Stimulated activated naive CD8-positive, alpha-beta T cell treated with anti-CD3 and anti-CD28 coated beads, Interleukin-15, Interleukin-2, amounts not matched to agents 100 ng/mL and 50 ng/mL, for 24 hours (primary cell): ENCODE measurements at regions not wholly inside any gene's neighbourhood (a gene's known extent, or its start where the extent isn't known, plus 50 kb on each side); places are given as distances from the start of the nearest gene placed in this dataset.

Experiments used
- H3K27ac Mint-ChIP-seq: one replicate; pipeline ENCODE4 v1.8.0; 2021; ENCODE audit warnings: mild to moderate bottlenecking, mixed read lengths
- H3K27me3 Mint-ChIP-seq: one replicate; pipeline ENCODE4 v1.8.0; 2021; ENCODE audit warnings: mixed read lengths
- H3K36me3 Mint-ChIP-seq: one replicate; pipeline ENCODE4 v1.8.0; 2021; ENCODE audit warnings: low read depth, mixed read lengths
- H3K4me1 Mint-ChIP-seq: one replicate; pipeline ENCODE4 v1.8.0; 2021; ENCODE audit warnings: low read depth, mixed read lengths
- H3K4me3 Mint-ChIP-seq: one replicate; pipeline ENCODE4 v1.8.0; 2021; ENCODE audit warnings: mild to moderate bottlenecking, mixed read lengths
- H3K9me3 Mint-ChIP-seq: one replicate; pipeline ENCODE4 v1.8.0; 2021; ENCODE audit warnings: mixed read lengths

GRCh38 chr11:129307162-129307561 lies 68.5 kb upstream of the BARX2 start:
- H3K36me3 Mint-ChIP-seq = no peaks in the 10 kb centered on the region
- H3K27me3 Mint-ChIP-seq = no peaks in the 10 kb centered on the region
- no peaks in the 10 kb centered on the region for H3K9me3 Mint-ChIP-seq
- H3K4me3 Mint-ChIP-seq = no peak overlapping the region
- no peak overlapping the region for H3K27ac Mint-ChIP-seq
- no peaks in the 10 kb centered on the region for H3K4me1 Mint-ChIP-seq

GRCh38 chr11:129302386-129303101 lies 73.1 kb upstream of the BARX2 start:
- no peaks in the 10 kb centered on the region for H3K9me3 Mint-ChIP-seq
- no peaks in the 10 kb centered on the region for H3K36me3 Mint-ChIP-seq
- H3K27ac Mint-ChIP-seq = no peak overlapping the region
- peaks cover 12% of the 10 kb centered on the region for H3K27me3 Mint-ChIP-seq
- no peak overlapping the region for H3K4me3 Mint-ChIP-seq
- peaks cover 6% of the 10 kb centered on the region for H3K4me1 Mint-ChIP-seq

DNA sequence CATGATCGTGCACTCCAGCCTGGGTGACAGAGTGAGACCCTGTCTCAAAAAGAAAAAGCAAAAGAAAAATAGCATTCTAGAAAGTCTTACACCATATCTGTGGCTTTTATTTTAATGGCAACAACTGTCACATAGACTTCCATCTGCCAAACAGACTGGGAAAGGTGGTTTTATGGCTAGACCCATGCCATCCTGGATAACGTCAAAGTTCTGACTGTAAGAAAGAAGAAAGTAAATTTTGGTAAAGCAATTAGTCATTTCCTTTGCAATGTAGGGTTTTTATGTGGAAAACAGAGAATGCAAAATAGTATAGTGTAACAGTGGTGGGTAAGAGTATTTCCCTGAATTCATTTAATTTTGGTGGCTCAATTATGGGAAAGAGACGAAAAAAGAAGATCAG lies 75.5 kb upstream of the BARX2 start:
- Mint-ChIP-seq H3K4me1 (peaks cover 17% of the 10 kb centered on the region), H3K36me3 (no peaks in the 10 kb centered on the region), H3K27me3 (peaks cover 15% of the 10 kb centered on the region), H3K4me3 (no peak overlapping the region), H3K27ac (no peak overlapping the region), H3K9me3 (no peaks in the 10 kb centered on the region)

- Mint-ChIP-seq H3K27ac (no peak overlapping the region), H3K4me1 (peaks cover 17% of the 10 kb centered on the region), H3K4me3 (no peak overlapping the region), H3K9me3 (no peaks in the 10 kb centered on the region), H3K27me3 (peaks cover 15% of the 10 kb centered on the region), H3K36me3 (no peaks in the 10 kb centered on the region)
Measured at GRCh38 chr11:129298988-129299387, 76.7 kb upstream of the BARX2 start.

GRCh38 chr11:129295746-129296145 lies 79.9 kb upstream of the BARX2 start:
- H3K36me3 Mint-ChIP-seq = no peaks in the 10 kb centered on the region
- H3K27ac Mint-ChIP-seq = peak overlapping the region; percentile 6
- peaks cover 19% of the 10 kb centered on the region for H3K27me3 Mint-ChIP-seq
- no peaks in the 10 kb centered on the region for H3K9me3 Mint-ChIP-seq
- peaks cover 17% of the 10 kb centered on the region for H3K4me1 Mint-ChIP-seq
- H3K4me3 Mint-ChIP-seq = no peak overlapping the region

GRCh38 chr11:129292771-129293170 lies 82.9 kb upstream of the BARX2 start:
- H3K4me1 Mint-ChIP-seq = peaks cover 10% of the 10 kb centered on the region
- no peak overlapping the region for H3K4me3 Mint-ChIP-seq
- no peaks in the 10 kb centered on the region for H3K36me3 Mint-ChIP-seq
- H3K27me3 Mint-ChIP-seq = peaks cover 31% of the 10 kb centered on the region
- H3K27ac Mint-ChIP-seq = no peak overlapping the region
- no peaks in the 10 kb centered on the region for H3K9me3 Mint-ChIP-seq

DNA sequence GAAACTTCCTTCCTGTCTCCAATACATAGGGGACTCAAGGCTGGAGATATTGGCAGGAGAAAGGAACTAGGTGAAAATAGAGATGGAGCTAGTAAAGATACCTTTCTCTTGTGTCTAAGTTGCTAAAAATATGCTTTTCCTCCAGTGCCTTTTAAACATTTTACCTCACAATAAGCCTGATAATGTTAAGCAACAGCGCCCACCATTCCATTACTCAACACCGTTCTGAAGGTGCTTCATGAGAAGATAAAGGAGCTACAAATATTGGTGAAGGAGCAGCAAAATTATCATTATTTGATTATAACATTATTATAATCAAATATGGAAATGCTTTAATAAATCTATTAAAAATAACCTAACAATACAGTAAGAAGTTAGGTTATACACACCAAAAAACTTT lies 83.6 kb upstream of the BARX2 start:
- Mint-ChIP-seq H3K4me3 (no peak overlapping the region), H3K36me3 (no peaks in the 10 kb centered on the region), H3K9me3 (no peaks in the 10 kb centered on the region), H3K27ac (no peak overlapping the region), H3K4me1 (peaks cover 10% of the 10 kb centered on the region), H3K27me3 (peaks cover 30% of the 10 kb centered on the region)

DNA sequence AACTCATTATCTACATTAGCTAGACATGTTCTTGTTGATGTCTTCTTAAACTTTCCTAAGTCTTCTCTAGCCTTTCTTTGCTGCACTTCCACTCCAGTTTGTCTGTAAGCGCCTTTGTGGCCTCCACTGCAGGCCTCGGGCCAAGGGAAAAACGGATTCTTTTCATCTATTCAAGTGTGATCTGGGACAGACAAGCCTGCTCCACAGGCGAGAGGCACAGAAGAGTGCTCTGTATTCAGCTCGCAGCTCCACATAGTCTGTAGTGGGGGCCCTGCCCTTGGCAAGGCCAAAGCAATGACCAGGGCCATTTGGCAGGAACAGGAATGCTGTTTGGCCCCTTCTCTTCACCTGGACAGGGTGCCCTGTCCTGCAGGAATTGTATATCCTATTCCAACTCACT lies 84.1 kb upstream of the BARX2 start:
- no peak overlapping the region for H3K4me3 Mint-ChIP-seq

DNA sequence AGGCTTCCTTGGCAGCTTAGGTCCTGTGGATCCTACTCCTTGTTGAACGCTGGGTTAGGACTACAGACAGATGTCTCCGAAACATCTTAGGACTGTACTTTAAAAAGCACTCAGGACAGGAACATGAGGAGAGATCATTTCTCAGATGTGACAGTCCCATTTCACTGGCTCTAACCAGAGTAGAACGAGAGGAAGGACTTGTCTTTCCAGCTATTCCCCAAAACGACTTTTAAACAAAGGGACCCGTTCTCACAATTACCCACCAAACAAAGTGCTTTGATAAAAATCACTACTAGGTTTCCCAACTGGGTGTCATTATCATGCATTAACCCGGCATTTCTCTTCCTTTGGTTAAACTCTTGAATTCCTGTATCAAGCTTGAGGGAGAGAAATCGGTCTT lies 84.7 kb upstream of the BARX2 start:
- Mint-ChIP-seq H3K27me3 (peaks cover 32% of the 10 kb centered on the region), H3K4me3 (no peak overlapping the region), H3K9me3 (no peaks in the 10 kb centered on the region), H3K36me3 (no peaks in the 10 kb centered on the region), H3K4me1 (peaks cover 7% of the 10 kb centered on the region), H3K27ac (no peak overlapping the region)

More for the DNA sequence above, 84.1 kb upstream of the BARX2 start:
- H3K27me3 Mint-ChIP-seq = peaks cover 27% of the 10 kb centered on the region
- H3K9me3 Mint-ChIP-seq = no peaks in the 10 kb centered on the region
- no peak overlapping the region for H3K27ac Mint-ChIP-seq
- peaks cover 10% of the 10 kb centered on the region for H3K4me1 Mint-ChIP-seq
- H3K36me3 Mint-ChIP-seq = no peaks in the 10 kb centered on the region

DNA sequence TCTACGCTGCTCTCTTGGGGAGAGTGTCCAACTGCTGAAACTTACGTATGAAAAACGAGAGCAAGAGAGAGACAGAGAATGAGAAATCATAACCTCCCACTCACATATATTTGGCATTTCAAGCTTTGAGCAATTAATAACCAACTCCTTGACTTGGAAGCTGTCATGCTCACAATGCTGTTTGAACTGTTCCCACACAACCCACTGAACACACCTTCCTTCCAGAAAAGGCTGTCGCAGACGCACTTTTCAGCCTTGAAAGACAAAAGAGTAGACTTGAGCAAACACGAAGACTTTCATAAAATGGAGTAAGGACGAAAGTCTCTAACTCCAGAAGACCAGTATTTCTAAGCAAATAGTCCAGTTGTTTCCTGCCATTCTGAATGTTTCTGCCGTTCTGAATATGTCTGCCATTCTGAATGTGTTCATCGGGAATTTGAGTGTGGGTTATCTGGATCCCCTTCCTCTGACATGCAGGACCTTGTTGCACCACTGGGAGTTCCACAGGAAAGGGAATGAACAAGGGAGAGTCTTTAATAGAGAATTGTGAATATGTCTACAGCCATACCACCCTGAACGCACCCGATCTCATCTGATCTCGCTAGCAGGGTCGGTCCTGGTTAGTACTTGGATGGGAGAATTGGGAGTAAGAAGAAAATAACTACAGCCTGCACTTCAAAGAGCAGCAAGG lies 86.2 kb upstream of the BARX2 start:
- no peaks in the 10 kb centered on the region for H3K36me3 Mint-ChIP-seq

GRCh38 chr11:129287920-129288319 lies 87.7 kb upstream of the BARX2 start:
- no peak overlapping the region for H3K27ac Mint-ChIP-seq
- peaks cover 32% of the 10 kb centered on the region for H3K27me3 Mint-ChIP-seq
- H3K4me3 Mint-ChIP-seq = no peak overlapping the region
- no peaks in the 10 kb centered on the region for H3K36me3 Mint-ChIP-seq
- H3K4me1 Mint-ChIP-seq = peaks cover 9% of the 10 kb centered on the region
- no peaks in the 10 kb centered on the region for H3K9me3 Mint-ChIP-seq

More for the DNA sequence above, 86.2 kb upstream of the BARX2 start:
- Mint-ChIP-seq H3K27me3 (peaks cover 32% of the 10 kb centered on the region), H3K27ac (no peak overlapping the region), H3K9me3 (no peaks in the 10 kb centered on the region), H3K4me1 (no peaks in the 10 kb centered on the region), H3K4me3 (no peak overlapping the region)

DNA sequence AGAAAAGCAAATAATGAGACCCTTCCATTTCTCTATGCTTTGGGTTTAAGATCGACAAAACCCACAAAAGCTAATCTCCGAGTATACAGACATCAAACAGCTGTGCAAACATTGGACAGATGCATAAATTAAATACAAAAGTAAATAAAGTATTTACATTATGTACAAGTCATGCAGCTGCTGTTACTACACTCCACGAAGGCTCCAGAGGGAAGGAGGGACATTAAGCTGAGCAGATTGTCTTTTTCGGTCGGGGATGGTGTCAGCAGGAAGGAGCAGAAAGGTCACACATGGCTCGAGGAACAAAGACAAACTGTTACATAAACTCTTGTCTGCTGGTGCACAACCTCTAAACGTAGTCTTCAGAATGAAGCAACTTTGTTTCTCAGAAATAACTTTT lies 88.8 kb upstream of the BARX2 start:
- H3K27me3 Mint-ChIP-seq = peaks cover 28% of the 10 kb centered on the region
- no peaks in the 10 kb centered on the region for H3K36me3 Mint-ChIP-seq
- H3K9me3 Mint-ChIP-seq = no peaks in the 10 kb centered on the region
- no peak overlapping the region for H3K27ac Mint-ChIP-seq
- peaks cover 13% of the 10 kb centered on the region for H3K4me1 Mint-ChIP-seq
- no peak overlapping the region for H3K4me3 Mint-ChIP-seq

DNA sequence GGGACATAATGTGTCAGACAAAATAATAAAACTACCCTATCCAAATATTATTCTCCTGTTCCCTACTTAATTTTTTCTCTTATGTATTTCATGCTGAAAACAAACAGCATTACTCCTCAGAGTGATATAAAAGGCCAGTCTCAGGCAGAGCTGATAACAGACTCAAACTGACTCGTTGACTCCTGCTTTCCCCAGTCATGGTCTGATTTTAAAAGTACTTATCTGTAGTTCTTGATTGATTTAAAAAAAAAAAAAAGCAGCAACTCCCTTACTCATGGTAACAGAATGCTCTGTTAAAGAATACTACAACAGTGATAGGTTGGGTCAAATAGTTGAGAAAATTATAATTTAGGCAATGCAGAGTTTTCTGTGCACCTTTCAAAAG lies 90.3 kb upstream of the BARX2 start:
- no peaks in the 10 kb centered on the region for H3K9me3 Mint-ChIP-seq
- peaks cover 21% of the 10 kb centered on the region for H3K4me1 Mint-ChIP-seq
- H3K27ac Mint-ChIP-seq = no peak overlapping the region
- no peak overlapping the region for H3K4me3 Mint-ChIP-seq
- H3K27me3 Mint-ChIP-seq = peaks cover 25% of the 10 kb centered on the region
- no peaks in the 10 kb centered on the region for H3K36me3 Mint-ChIP-seq

- Mint-ChIP-seq H3K4me1 (peaks cover 31% of the 10 kb centered on the region), H3K4me3 (no peak overlapping the region), H3K36me3 (no peaks in the 10 kb centered on the region), H3K27ac (no peak overlapping the region), H3K27me3 (peaks cover 10% of the 10 kb centered on the region), H3K9me3 (no peaks in the 10 kb centered on the region)
Measured at GRCh38 chr11:129283141-129283540, 91.0 kb upstream of the ARHGAP32 start.

DNA sequence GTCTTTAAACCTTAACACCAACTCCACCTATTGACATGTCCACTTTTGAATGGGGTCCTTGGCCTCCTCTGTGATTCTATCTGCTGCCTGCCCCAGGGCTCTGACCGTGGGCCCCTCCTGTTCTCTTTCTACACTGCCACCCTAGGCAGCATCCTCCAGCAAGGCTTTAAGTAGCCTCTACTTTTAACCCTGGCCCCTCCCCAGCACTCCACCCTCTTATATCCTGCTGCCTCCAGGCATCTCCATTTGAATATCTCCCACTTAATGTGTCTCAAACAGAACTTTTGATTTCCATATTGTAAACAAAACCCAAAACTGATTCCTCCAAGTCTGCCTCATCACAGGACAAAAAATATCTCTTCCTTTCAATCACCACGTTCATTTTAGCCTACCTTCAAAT lies 90.5 kb upstream of the ARHGAP32 start:
- Mint-ChIP-seq H3K9me3 (no peaks in the 10 kb centered on the region), H3K27me3 (peaks cover 14% of the 10 kb centered on the region), H3K4me1 (peaks cover 36% of the 10 kb centered on the region), H3K36me3 (no peaks in the 10 kb centered on the region), H3K4me3 (no peak overlapping the region), H3K27ac (no peak overlapping the region)
